Panc1 (cell line): ENCODE measurements at regions not wholly inside any gene's neighbourhood (a gene's known extent, or its start where the extent isn't known, plus 50 kb on each side); places are given as distances from the start of the nearest gene placed in this dataset.

Experiments used
- POLR2AphosphoS5 ChIP-seq: IDR thresholded peaks from 2 replicates; pipeline ENCODE4 v1.6.1; 2012; ENCODE audit warnings: mild to moderate bottlenecking, low read depth, low read length, moderate library complexity
- SIN3A ChIP-seq: IDR thresholded peaks from 2 replicates; pipeline ENCODE4 v1.6.1; 2012; ENCODE audit warnings: low read depth, mild to moderate bottlenecking, low read length, moderate library complexity, borderline replicate concordance; ENCODE audit not compliant: insufficient read depth
- TF ChIP-seq, protein P1 (sequence below): fragments of 450-650 bp; IDR thresholded peaks from 2 replicates; pipeline ENCODE4 v1.5.1; 2017; ENCODE audit warnings: mild to moderate bottlenecking

GRCh38 chr2:195027947-195028346, 629.1 kb upstream of the SLC39A10 start:
- TF ChIP-seq, protein P1, sequence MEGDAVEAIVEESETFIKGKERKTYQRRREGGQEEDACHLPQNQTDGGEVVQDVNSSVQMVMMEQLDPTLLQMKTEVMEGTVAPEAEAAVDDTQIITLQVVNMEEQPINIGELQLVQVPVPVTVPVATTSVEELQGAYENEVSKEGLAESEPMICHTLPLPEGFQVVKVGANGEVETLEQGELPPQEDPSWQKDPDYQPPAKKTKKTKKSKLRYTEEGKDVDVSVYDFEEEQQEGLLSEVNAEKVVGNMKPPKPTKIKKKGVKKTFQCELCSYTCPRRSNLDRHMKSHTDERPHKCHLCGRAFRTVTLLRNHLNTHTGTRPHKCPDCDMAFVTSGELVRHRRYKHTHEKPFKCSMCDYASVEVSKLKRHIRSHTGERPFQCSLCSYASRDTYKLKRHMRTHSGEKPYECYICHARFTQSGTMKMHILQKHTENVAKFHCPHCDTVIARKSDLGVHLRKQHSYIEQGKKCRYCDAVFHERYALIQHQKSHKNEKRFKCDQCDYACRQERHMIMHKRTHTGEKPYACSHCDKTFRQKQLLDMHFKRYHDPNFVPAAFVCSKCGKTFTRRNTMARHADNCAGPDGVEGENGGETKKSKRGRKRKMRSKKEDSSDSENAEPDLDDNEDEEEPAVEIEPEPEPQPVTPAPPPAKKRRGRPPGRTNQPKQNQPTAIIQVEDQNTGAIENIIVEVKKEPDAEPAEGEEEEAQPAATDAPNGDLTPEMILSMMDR, result no peak
- TF ChIP-seq POLR2AphosphoS5 (no peak), SIN3A (no peak)
